ENCODE measurements at regions not wholly inside any gene's neighbourhood (a gene's known extent, or its start where the extent isn't known, plus 50 kb on each side); places are given as distances from the start of the nearest gene placed in this dataset.

GRCh38 chr2:105188343-105188742 lies 53.2 kb upstream of the GPR45 start:
- H3K4me1 ChIP-seq (ENCODE audit: control insufficient read depth, insufficient read depth, low read length), result no peaks in the 10 kb centered on the region
- H3K9me3 ChIP-seq (ENCODE audit: control insufficient read depth, insufficient read depth, low read length), result no peaks in the 10 kb centered on the region
- H3K4me3 Mint-ChIP-seq, result no peak overlapping the region
- H3K27me3 Mint-ChIP-seq (ENCODE audit: low read depth in 2 of 2), result peaks cover 3 to 14% of the 10 kb centered on the region in 2 donors
- H3K36me3 Mint-ChIP-seq, result no peaks in the 10 kb centered on the region
- no peak overlapping the region for H3K27ac ChIP-seq (ENCODE audit: low read length)
- ATAC-seq, result no peak
- no peak for TF ChIP-seq CTCF (IDR thresholded peaks at IDR 0.05)
- intact Hi-C loops (cut with micrococcal nuclease), result no loop called here
- no peak overlapping the region for H3K4me3 ChIP-seq (ENCODE audit: low read length)
- no peaks in the 10 kb centered on the region for H3K4me1 Mint-ChIP-seq
- H3K36me3 ChIP-seq (ENCODE audit: control insufficient read depth, insufficient read depth, low read length), result no peaks in the 10 kb centered on the region
- no peaks in the 10 kb centered on the region for H3K9me3 Mint-ChIP-seq
- H3K27ac Mint-ChIP-seq, result no peak overlapping the region
- DNase-seq, result no peak
- 60% methylated on average over 4 of the region's 4 CpGs for WGBS (ENCODE audit: insufficient coverage)
- no peaks in the 10 kb centered on the region for H3K27me3 ChIP-seq (ENCODE audit: control insufficient read depth, insufficient read depth, low read length)

Measured in natural killer cell (primary cell).